Adrenal gland (tissue), 9 donors: ENCODE measurements at regions not wholly inside any gene's neighbourhood (a gene's known extent, or its start where the extent isn't known, plus 50 kb on each side); places are given as distances from the start of the nearest gene placed in this dataset.
"Not testable (repeated sequence)": the region's sequence is repeated elsewhere in the genome, so short reads cannot be mapped to it uniquely, and the experiment has no call there.

Experiments used
- DNase-seq, 7 donors: peaks; one replicate each; pipeline ENCODE4 v3.0.0-alpha.2; 2019 to 2020
- H3K27ac ChIP-seq, 5 donors: fragments of 200-600 bp; sonication (generic) in 4 of 5; 1 replicate in 3 of 5; 2 replicates in 2 of 5; pipeline versions ENCODE4 v1.5.1 to v1.8.0; 2016 to 2020; ENCODE audit warnings: mild to moderate bottlenecking in 1 of 5
- H3K27me3 ChIP-seq: fragments of 200-600 bp; 2 replicates; pipeline ENCODE4 v1.8.0; 2021
- H3K36me3 ChIP-seq, 2 donors: fragments of 200-600 bp; replicated peaks in 1 of 2; 1 replicate in 1 of 2; 2 replicates in 1 of 2; pipeline versions ENCODE4 v1.5.1 to v1.8.0; 2018 to 2022
- H3K4me1 ChIP-seq, 2 donors: fragments of 200-600 bp; replicated peaks in 1 of 2; 1 replicate in 1 of 2; 2 replicates in 1 of 2; pipeline versions ENCODE4 v1.5.1 to v1.8.0; 2018 to 2021
- H3K4me3 ChIP-seq, 4 donors: fragments of 200-600 bp; sonication (generic) in 3 of 4; one replicate each; pipeline ENCODE4 v1.5.1; 2016 to 2018
- H3K9me3 ChIP-seq, 3 donors: fragments of 200-600 bp; sonication (generic) in 1 of 3; replicated peaks in 1 of 3; 1 replicate in 2 of 3; 2 replicates in 1 of 3; pipeline versions ENCODE4 v1.5.1 to v1.8.0; 2016 to 2021
- CTCF ChIP-seq, 6 experiments: fragments of 450-650 bp in 4 of 6; fragments of 200-600 bp in 2 of 6; sonication (generic) in 1 of 6; IDR thresholded peaks; 1 replicate in 5 of 6; 2 replicates in 1 of 6; pipeline versions ENCODE4 v1.5.1 to v1.8.0; 2016 to 2021; ENCODE audit warnings: antibody characterized with exemption in 6 of 6, mild to moderate bottlenecking in 2 of 6, moderate library complexity in 1 of 6
- POLR2A ChIP-seq, 2 donors: fragments of 450-650 bp; IDR thresholded peaks; one replicate each; pipeline ENCODE4 v1.6.1; 2017; ENCODE audit warnings: antibody characterized with exemption in 2 of 2, mild to moderate bottlenecking in 2 of 2, moderate library complexity in 1 of 2
- WGBS, 4 donors: extraction: QIAGEN DNeasy Blood & Tissue Kit in 2 of 4; methylation state at CpG; one replicate each; pipeline versions ENCODE4 v1.1.5 to v1.1.7; 2013 to 2017; 5-methylcytosine and 5-hydroxymethylcytosine counted together
- intact Hi-C, 2 donors: fragments of 100-400 bp; cut with DNase I; formaldehyde crosslinking; loops; one replicate each; pipeline versions ENCODE4 v1.14.1 to v1.15.0; 2022 to 2023
- donor health status: healthy with polysubstance abuse.
- donor health status: Bipolar disorder and iron deficiency.
- donor health status: DM: yes; HTN: yes; CAD: no.
- donor health status: DM: no; HTN: no; CAD: no.
- donor health status: DM: no; HTN: no; CAD: no.

GRCh38 chr5:40430101-40430710, 249.5 kb upstream of the PTGER4 start:
- 38 to 58% (median 44%) methylated on average over 3 of the region's 3 CpGs for WGBS, 4 donors
- Histone ChIP-seq H3K27ac (peak overlapping the region in 2 of 5 donors; percentile 23 to 47), H3K27me3 (no peaks in the 10 kb centered on the region), H3K4me3 (no peak overlapping the region), H3K36me3 (no peaks in the 10 kb centered on the region), H3K9me3 (no peaks in the 10 kb centered on the region), H3K4me1 (peaks cover 0 to 10% of the 10 kb centered on the region in 2 donors)
- DNase-seq = peak in 1 of 7 donors; percentile 63
- no peak for TF ChIP-seq POLR2A (IDR thresholded peaks at IDR 0.05)
- no peak for TF ChIP-seq CTCF (IDR thresholded peaks at IDR 0.05)
- intact Hi-C loops = no loop called here

GRCh38 chr5:40429258-40430100, 250.2 kb upstream of the PTGER4 start:
- no peaks in the 10 kb centered on the region for H3K27me3 ChIP-seq
- TF ChIP-seq POLR2A (IDR thresholded peaks at IDR 0.05) = no peak
- no peak for TF ChIP-seq CTCF (IDR thresholded peaks at IDR 0.05)
- H3K4me3 ChIP-seq = no peak overlapping the region
- 32 to 55% (median 38%) methylated on average over 2 of the region's 2 CpGs for WGBS, 4 donors
- peak overlapping the region in 2 of 5 donors; percentile 23 to 47 for H3K27ac ChIP-seq
- H3K4me1 ChIP-seq = peaks cover 0 to 10% of the 10 kb centered on the region in 2 donors
- intact Hi-C loops = no loop called here
- H3K9me3 ChIP-seq = no peaks in the 10 kb centered on the region
- DNase-seq = peak in 5 of 7 donors; percentile 23 to 83 (median 34)
- H3K36me3 ChIP-seq = no peaks in the 10 kb centered on the region

DNA sequence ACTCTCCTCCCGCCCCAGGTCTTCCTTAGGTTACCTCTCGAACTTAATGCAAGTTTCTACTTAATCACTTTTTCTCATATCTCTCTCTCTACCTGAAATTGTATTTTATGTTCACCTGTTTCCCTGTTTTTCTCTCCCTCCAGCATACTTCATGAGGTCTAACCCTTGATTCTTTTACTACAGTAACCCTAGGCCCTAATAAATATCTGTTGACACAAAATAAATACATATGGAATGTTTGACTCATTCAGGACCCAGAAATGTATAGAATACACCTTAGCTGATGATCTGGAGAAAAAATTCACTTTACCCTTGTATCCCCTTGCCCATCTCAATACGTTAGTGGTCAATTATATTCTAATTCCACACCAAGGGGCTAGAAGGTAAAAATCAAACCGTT, 250.9 kb upstream of the PTGER4 start:
- no peak overlapping the region for H3K27ac ChIP-seq
- TF ChIP-seq CTCF (IDR thresholded peaks at IDR 0.05) (no peak), POLR2A (IDR thresholded peaks at IDR 0.05) (no peak)
- no peaks in the 10 kb centered on the region for H3K36me3 ChIP-seq
- H3K9me3 ChIP-seq = no peaks in the 10 kb centered on the region
- H3K4me1 ChIP-seq = peaks cover 0 to 10% of the 10 kb centered on the region in 2 donors
- no peak for DNase-seq
- no peak overlapping the region for H3K4me3 ChIP-seq
- WGBS, 4 donors = 78 to 86% (median 82%) methylated on average over 4 of the region's 4 CpGs
- intact Hi-C loops = no loop called here
- no peaks in the 10 kb centered on the region for H3K27me3 ChIP-seq

GRCh38 chr5:40428126-40428525, 251.6 kb upstream of the PTGER4 start:
- TF ChIP-seq POLR2A (IDR thresholded peaks at IDR 0.05) (no peak), CTCF (IDR thresholded peaks at IDR 0.05) (no peak)
- H3K4me1 ChIP-seq = peaks cover 0 to 10% of the 10 kb centered on the region in 2 donors
- no peaks in the 10 kb centered on the region for H3K27me3 ChIP-seq
- H3K27ac ChIP-seq = no peak overlapping the region
- DNase-seq = no peak
- WGBS, 4 donors = 51 to 67% (median 54%) methylated on average over 1 of the region's 1 CpG
- H3K9me3 ChIP-seq = no peaks in the 10 kb centered on the region
- no peak overlapping the region for H3K4me3 ChIP-seq
- intact Hi-C loops = no loop called here
- no peaks in the 10 kb centered on the region for H3K36me3 ChIP-seq

DNA sequence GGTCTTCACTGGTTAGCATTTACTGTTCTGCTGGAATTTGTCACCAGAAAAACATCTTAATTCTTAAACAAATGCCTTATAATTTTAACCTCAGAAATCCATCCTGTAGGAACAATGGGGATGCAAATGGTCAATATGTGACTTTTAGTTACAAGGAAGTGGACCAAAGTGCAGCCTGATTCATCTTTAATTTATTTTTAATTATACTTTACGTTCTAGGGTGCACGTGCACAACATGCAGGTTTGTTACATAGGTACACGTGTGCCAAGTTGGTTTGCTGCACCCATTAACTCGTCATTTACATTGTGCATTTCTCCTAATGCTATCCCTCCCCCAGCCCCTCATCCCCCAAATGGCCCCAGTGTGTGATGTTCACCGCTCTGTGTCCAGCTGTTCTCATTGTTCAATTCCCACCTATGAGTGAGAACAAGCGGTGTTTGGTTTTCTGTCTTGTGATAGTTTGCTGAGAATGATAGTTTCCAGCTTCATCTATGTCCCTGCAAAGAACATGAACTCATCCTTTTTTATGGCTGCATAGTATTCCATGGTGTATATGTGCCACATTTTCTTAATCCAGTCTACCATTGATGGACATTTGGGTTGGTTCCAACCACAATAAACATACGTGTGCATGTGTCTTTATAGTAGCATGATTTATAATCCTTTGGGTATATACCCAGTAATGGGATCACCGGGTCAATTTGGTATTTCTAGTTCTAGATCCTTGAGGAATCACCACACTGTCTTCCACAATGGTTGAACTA, 262.5 kb upstream of the PTGER4 start:
- 76 to 79% (median 77%) methylated on average over 8 of the region's 8 CpGs for WGBS, 4 donors
- not testable (repeated sequence) for DNase-seq

More for the DNA sequence above, 262.5 kb upstream of the PTGER4 start:
- H3K9me3 ChIP-seq, H3K4me3 ChIP-seq, H3K36me3 ChIP-seq, intact Hi-C loops, H3K27ac ChIP-seq, H3K27me3 ChIP-seq, H3K4me1 ChIP-seq: not testable (repeated sequence)
